ENCODE measurements at regions not wholly inside any gene's neighbourhood (a gene's known extent, or its start where the extent isn't known, plus 50 kb on each side); places are given as distances from the start of the nearest gene placed in this dataset.

DNA sequence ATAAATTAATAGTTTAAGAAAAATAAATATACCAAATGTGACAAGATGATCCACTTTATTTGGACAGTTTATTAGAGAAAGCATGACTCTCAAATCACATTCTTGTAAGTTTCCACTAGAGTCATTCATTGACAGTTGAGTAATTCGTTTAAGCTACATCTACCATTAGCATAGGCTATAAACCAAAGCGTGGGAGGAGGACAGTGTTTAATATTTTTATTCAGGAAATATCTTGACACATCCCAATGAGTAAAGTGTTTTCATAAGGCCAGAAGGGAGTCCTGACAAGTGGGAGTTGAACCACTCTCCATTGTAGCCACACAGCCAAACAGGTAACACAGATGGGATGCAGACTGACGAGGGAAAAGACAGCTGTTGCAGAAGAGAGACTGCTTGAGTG, 386.5 kb upstream of the SEMA3D start:
- TF ChIP-seq, protein P1, sequence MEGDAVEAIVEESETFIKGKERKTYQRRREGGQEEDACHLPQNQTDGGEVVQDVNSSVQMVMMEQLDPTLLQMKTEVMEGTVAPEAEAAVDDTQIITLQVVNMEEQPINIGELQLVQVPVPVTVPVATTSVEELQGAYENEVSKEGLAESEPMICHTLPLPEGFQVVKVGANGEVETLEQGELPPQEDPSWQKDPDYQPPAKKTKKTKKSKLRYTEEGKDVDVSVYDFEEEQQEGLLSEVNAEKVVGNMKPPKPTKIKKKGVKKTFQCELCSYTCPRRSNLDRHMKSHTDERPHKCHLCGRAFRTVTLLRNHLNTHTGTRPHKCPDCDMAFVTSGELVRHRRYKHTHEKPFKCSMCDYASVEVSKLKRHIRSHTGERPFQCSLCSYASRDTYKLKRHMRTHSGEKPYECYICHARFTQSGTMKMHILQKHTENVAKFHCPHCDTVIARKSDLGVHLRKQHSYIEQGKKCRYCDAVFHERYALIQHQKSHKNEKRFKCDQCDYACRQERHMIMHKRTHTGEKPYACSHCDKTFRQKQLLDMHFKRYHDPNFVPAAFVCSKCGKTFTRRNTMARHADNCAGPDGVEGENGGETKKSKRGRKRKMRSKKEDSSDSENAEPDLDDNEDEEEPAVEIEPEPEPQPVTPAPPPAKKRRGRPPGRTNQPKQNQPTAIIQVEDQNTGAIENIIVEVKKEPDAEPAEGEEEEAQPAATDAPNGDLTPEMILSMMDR (conservative IDR thresholded peaks at IDR 0.05) = no peak
- no peak overlapping the region for H3K27ac ChIP-seq

DNA sequence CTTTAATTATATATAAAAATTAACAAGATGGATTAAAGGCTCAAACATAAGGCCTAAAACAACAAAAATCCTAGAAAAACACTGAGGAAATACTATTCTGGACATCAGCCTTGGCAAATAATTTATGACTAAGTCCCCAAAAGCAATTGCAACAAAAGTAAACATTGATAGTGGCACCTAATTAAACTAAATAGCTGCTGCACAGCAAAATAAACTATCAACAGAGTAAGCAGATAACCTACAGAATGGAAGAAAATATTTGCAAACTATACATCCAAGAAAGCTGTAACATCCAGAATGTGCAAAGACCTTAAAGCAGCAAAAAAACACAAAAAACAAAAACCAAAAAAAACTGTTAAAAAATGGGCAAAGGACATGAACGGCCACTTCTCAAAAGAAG, 384.0 kb upstream of the SEMA3D start:
- H3K27ac ChIP-seq = no peak overlapping the region
- TF ChIP-seq, protein P1 (conservative IDR thresholded peaks at IDR 0.05) = no peak

DNA sequence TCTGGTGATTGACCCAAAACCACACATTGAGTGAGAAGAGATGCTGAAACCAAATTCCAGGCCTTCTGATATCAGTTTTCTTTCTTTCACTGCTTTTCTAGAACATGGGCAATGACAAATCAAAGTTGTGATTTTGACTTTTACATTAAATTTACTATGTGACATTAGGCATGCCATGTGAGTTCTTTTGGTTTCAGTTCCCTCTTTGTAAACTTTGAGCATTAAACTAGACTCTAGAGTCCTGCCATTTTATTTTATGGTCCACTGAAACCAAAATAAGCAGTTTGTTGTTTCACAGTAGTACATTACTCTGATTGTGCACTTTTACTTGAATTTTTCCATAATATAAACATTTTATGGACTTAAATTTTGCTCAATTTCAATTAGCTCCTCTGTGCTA, 381.1 kb upstream of the SEMA3D start:
- no peak overlapping the region for H3K27ac ChIP-seq
- TF ChIP-seq, protein P1 (conservative IDR thresholded peaks at IDR 0.05) = no peak

DNA sequence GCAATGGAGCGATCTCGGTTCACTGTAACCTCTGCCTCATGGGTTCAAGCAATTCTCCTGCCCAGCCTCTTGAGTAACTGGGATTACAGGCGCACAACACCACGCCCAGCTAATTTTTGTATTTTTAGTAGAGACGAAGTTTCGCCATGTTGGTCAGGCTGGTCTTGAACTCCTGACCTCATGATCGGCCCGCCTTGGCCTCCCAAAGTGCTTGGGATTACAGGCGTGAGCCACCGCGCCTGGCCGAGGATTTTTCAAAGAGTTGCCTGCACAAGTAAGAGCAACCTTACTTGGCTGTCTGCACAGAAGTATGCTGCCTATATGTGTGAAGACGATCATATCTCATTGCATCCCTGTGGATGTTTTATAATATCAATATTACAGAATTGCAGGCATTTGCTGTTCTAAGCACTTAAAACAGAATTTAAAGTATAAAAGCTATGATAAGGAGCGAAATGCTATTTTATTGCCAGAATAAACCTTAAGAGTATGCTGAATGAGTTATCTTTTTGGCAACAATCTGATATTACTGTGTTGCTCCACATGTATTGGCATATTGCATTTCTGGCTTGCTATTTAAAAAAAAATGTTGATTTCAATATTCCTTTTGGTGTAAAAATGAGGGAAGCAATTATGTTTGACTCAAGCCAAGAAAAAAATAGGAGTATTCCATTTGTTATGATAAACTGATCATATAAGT, 379.4 kb upstream of the SEMA3D start:
- H3K27ac ChIP-seq = no peak overlapping the region
- TF ChIP-seq, protein P1 (conservative IDR thresholded peaks at IDR 0.05) = no peak

DNA sequence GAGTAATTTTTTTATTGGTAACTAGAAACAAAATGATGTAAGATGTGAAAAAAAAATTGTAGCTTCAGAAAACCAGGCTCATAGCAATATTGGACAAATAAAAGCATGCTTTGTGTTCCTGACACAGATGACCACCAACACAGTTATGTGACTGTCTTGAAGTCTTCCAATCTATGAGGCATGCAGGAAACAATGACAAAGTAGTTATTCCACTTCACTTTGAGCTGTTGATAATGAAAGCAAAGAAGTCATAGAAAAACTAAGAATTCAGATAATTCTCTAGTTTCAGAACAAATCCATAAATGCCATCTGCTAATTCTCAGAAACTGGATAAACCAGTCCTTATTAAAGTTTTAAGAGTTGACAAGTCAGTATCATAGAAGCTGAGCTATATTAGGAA, 378.4 kb upstream of the SEMA3D start:
- TF ChIP-seq, protein P1 (conservative IDR thresholded peaks at IDR 0.05) = no peak
- no peak overlapping the region for H3K27ac ChIP-seq

DNA sequence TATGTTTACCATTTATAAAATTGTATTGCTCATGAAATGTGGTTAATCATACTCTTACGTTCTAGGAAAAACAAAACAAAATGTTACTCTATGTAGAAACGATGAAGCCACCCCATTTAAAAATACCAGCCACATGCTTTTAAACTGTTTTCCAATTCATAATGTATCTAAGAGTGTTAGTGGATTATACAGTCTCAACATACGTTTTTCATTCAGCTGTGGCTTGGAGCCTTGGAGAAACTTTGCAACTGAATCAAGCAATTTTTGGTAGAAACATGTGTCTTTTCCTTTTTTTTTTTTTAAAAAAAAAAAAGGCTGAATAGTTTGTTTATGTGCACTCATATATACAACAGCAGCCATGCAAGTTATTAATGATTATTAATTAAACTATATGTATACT, 378.0 kb upstream of the SEMA3D start:
- no peak overlapping the region for H3K27ac ChIP-seq
- TF ChIP-seq, protein P1 (conservative IDR thresholded peaks at IDR 0.05) = no peak

DNA sequence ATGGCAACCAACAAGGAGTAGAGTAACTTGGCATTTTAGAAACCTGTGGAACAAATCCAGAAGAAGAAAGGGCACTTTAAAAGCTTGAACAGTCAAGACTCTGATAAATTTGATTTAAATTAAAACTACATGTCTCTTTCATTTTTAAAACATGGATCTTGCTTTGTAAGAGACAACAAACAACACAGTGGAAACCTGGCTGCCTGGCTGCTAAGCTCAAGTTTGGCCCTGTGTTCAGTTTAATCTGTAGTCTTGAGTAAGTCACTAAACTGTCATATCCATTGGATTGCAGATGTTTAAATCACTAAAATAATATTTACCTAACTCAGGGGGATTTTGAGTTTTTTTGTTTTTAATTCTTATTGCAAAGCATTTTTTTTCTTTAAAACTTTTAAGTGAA, 374.9 kb upstream of the SEMA3D start:
- H3K27ac ChIP-seq = no peak overlapping the region
- TF ChIP-seq, protein P1 (conservative IDR thresholded peaks at IDR 0.05) = no peak
